ENCODE measurements at regions not wholly inside any gene's neighbourhood (a gene's known extent, or its start where the extent isn't known, plus 50 kb on each side); places are given as distances from the start of the nearest gene placed in this dataset.

DNA sequence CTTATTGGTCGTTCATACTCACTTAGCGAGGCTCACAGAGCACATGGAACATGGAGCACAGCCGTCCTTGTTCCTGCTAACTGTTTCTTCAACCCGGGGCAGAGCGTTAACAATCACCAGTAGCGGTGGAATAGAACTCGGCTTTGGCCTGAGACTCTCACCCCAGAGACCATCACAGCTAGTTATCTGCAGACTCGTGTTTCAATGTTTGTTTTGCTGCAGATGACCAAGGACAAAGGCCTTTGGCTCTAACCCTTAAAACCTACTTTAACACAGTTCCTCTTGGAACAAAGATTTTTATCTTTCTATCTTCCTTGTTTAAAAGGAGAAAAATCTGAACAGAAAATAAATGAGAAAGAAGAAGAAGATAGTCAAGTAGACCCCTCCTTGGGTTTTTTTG lies 320.2 kb upstream of the UBE2E3 start:
- H4K20me1 ChIP-seq (ENCODE audit: insufficient read depth), result no peaks in the 10 kb centered on the region
- POLR2A ChIA-PET, result no interaction called here
- no peaks in the 10 kb centered on the region for H3K27me3 ChIP-seq (ENCODE audit: insufficient read depth, low read length)
- intact Hi-C loops (cut with micrococcal nuclease), result no loop called here
- H3K9me3 ChIP-seq (ENCODE audit: control insufficient read depth in 1 of 2, insufficient read depth in 1 of 2, low read depth in 1 of 2, low read length in 2 of 2), result no peaks in the 10 kb centered on the region
- H3K36me3 ChIP-seq (ENCODE audit: control insufficient read depth in 1 of 2, insufficient read depth in 2 of 2, low read length in 2 of 2), result no peaks in the 10 kb centered on the region
- H3K4me3 ChIP-seq (replicated peaks in 1 of 2; ENCODE audit: low read depth in 1 of 2, low read length in 2 of 2), result no peak overlapping the region
- H2AFZ ChIP-seq (ENCODE audit: low read depth, low read length, poor library complexity, severe bottlenecking), result no peak overlapping the region
- no peak overlapping the region for H3K4me2 ChIP-seq (ENCODE audit: low read length)
- TF ChIP-seq, protein P1, sequence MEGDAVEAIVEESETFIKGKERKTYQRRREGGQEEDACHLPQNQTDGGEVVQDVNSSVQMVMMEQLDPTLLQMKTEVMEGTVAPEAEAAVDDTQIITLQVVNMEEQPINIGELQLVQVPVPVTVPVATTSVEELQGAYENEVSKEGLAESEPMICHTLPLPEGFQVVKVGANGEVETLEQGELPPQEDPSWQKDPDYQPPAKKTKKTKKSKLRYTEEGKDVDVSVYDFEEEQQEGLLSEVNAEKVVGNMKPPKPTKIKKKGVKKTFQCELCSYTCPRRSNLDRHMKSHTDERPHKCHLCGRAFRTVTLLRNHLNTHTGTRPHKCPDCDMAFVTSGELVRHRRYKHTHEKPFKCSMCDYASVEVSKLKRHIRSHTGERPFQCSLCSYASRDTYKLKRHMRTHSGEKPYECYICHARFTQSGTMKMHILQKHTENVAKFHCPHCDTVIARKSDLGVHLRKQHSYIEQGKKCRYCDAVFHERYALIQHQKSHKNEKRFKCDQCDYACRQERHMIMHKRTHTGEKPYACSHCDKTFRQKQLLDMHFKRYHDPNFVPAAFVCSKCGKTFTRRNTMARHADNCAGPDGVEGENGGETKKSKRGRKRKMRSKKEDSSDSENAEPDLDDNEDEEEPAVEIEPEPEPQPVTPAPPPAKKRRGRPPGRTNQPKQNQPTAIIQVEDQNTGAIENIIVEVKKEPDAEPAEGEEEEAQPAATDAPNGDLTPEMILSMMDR (IDR thresholded peaks at IDR 0.05 in 2 of 3, conservative IDR thresholded peaks at IDR 0.05 in 1 of 3; ENCODE audit: borderline replicate concordance in 1 of 3, insufficient read depth in 1 of 3, low read depth in 2 of 3, low read length in 2 of 3), result no peak
- TF ChIP-seq FOSL1 (IDR thresholded peaks at IDR 0.05; ENCODE audit: low read depth) (no peak), JUND (IDR thresholded peaks at IDR 0.05) (no peak), RAD21 (IDR thresholded peaks at IDR 0.05; ENCODE audit: low read depth) (no peak)
- TF ChIP-seq, protein P2, sequence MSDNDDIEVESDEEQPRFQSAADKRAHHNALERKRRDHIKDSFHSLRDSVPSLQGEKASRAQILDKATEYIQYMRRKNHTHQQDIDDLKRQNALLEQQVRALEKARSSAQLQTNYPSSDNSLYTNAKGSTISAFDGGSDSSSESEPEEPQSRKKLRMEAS (IDR thresholded peaks at IDR 0.05), result no peak
- no peaks in the 10 kb centered on the region for H3K9me2 ChIP-seq (ENCODE audit: insufficient read depth)
- no peaks in the 10 kb centered on the region for H3K79me2 ChIP-seq (ENCODE audit: insufficient read depth, low read length)
- no TSS peak for BruUV-seq (replicated peaks)
- RAD21 ChIA-PET (ENCODE audit: low non-redundant PET in 1 of 2, low total read pairs in 2 of 2, uncharacterized antibody in 2 of 2, unreplicated experiment in 2 of 2), result no interaction called here
- no peak overlapping the region for H3K9ac ChIP-seq (ENCODE audit: low read length)
- no peak for ATAC-seq
- H3K27ac ChIP-seq (ENCODE audit: low read depth, low read length), result no peak overlapping the region
- CTCF ChIA-PET, result no interaction called here
- H3K4me1 ChIP-seq (ENCODE audit: control insufficient read depth in 1 of 2, insufficient read depth in 2 of 2, low read length in 2 of 2), result peaks cover 14 to 32% of the 10 kb centered on the region in 2 experiments
- DNase-seq (ENCODE audit: low read depth, low spot score), result no peak

DNA sequence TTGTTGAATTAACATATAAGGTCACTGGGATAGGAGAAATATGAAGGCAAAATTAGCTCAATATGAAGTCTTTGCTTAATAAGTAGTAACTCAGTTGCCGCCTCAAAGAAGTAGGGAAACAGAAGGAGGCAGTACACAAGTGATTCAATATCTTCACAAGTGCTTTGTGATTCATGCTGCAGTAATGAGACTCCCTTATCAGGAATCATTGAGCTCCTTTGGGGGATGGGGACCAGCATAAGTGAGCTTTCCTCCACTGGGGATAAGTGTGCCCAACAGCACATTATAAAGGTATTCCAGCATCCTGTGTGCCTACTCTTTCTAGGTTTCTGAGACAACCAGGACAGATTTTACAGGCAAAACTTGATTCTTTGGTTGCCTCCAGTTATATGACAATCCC lies 323.4 kb upstream of the UBE2E3 start:
- peak; percentile 48 for DNase-seq (ENCODE audit: low read depth, low spot score)
- intact Hi-C loops (cut with micrococcal nuclease), result no loop called here
- H3K4me3 ChIP-seq (replicated peaks in 1 of 2; ENCODE audit: low read depth in 1 of 2, low read length in 2 of 2), result peak overlapping the region in 1 of 2 experiments; percentile 13; a peak in 2 of 4 replicates
- ChIA-PET POLR2A (interaction anchor here (0.8 kb wide), 1 partner anchor 10 kb away, joined by 3 read pairs; no protein-coding TSS in a partner anchor), CTCF (no interaction called here), RAD21 (ENCODE audit: low non-redundant PET in 1 of 2, low total read pairs in 2 of 2, uncharacterized antibody in 2 of 2, unreplicated experiment in 2 of 2) (interaction anchor here in 1 of 2 experiments (1.5 kb wide), 1 partner anchor 84 kb away, joined by 3 read pairs; no protein-coding TSS in a partner anchor)
- H3K79me2 ChIP-seq (ENCODE audit: insufficient read depth, low read length), result no peaks in the 10 kb centered on the region
- H3K27me3 ChIP-seq (ENCODE audit: insufficient read depth, low read length), result no peaks in the 10 kb centered on the region
- H3K9me2 ChIP-seq (ENCODE audit: insufficient read depth), result no peaks in the 10 kb centered on the region
- H3K27ac ChIP-seq (ENCODE audit: low read depth, low read length), result no peak overlapping the region
- H2AFZ ChIP-seq (ENCODE audit: low read depth, low read length, poor library complexity, severe bottlenecking), result peak overlapping the region; percentile 74
- H3K4me1 ChIP-seq (ENCODE audit: control insufficient read depth in 1 of 2, insufficient read depth in 2 of 2, low read length in 2 of 2), result peaks cover 14 to 35% of the 10 kb centered on the region in 2 experiments
- H3K36me3 ChIP-seq (ENCODE audit: control insufficient read depth in 1 of 2, insufficient read depth in 2 of 2, low read length in 2 of 2), result no peaks in the 10 kb centered on the region
- H3K9ac ChIP-seq (ENCODE audit: low read length), result no peak overlapping the region
- H4K20me1 ChIP-seq (ENCODE audit: insufficient read depth), result no peaks in the 10 kb centered on the region
- peak overlapping the region; percentile 70 for H3K4me2 ChIP-seq (ENCODE audit: low read length)
- BruUV-seq (replicated peaks), result no TSS peak
- H3K9me3 ChIP-seq (ENCODE audit: control insufficient read depth in 1 of 2, insufficient read depth in 1 of 2, low read depth in 1 of 2, low read length in 2 of 2), result no peaks in the 10 kb centered on the region
- ATAC-seq, result peak; percentile 82
- TF ChIP-seq ELF1 (IDR thresholded peaks at IDR 0.05; ENCODE audit: borderline replicate concordance, low read depth), result no peak
- 0 out of 2 replicates have a peak, but pooled peaks have one; percentile 27 for TF ChIP-seq SRF (IDR thresholded peaks at IDR 0.05; ENCODE audit: low read depth)
- TF ChIP-seq EZH2phosphoT487 (IDR thresholded peaks at IDR 0.05; ENCODE audit: borderline replicate concordance), result no peak
- no peak for TF ChIP-seq SIN3A (IDR thresholded peaks at IDR 0.05; ENCODE audit: low read depth)
- no peak for TF ChIP-seq EGR1 (IDR thresholded peaks at IDR 0.05; ENCODE audit: low read depth)
- no peak for TF ChIP-seq POLR2A (IDR thresholded peaks at IDR 0.05; ENCODE audit: borderline replicate concordance, extremely low read depth, insufficient read depth, insufficient read length)
- TF ChIP-seq, protein P3, sequence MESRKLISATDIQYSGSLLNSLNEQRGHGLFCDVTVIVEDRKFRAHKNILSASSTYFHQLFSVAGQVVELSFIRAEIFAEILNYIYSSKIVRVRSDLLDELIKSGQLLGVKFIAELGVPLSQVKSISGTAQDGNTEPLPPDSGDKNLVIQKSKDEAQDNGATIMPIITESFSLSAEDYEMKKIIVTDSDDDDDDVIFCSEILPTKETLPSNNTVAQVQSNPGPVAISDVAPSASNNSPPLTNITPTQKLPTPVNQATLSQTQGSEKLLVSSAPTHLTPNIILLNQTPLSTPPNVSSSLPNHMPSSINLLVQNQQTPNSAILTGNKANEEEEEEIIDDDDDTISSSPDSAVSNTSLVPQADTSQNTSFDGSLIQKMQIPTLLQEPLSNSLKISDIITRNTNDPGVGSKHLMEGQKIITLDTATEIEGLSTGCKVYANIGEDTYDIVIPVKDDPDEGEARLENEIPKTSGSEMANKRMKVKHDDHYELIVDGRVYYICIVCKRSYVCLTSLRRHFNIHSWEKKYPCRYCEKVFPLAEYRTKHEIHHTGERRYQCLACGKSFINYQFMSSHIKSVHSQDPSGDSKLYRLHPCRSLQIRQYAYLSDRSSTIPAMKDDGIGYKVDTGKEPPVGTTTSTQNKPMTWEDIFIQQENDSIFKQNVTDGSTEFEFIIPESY (IDR thresholded peaks at IDR 0.05; ENCODE audit: extremely low read depth, insufficient replicate concordance, low read length), result no peak
- no peak for TF ChIP-seq EZH2 (IDR thresholded peaks at IDR 0.05)
- no peak; the same call in 1 of the 2 replicates for TF ChIP-seq CEBPB (IDR thresholded peaks at IDR 0.05; ENCODE audit: low read depth)
- TF ChIP-seq TCF7L2 (IDR thresholded peaks at IDR 0.05; ENCODE audit: borderline replicate concordance, extremely low read depth, insufficient read depth, insufficient read length), result no peak
- peak; percentile 28; the same call in 1 of the 2 replicates for TF ChIP-seq SP1 (IDR thresholded peaks at IDR 0.05; ENCODE audit: low read depth)
- TF ChIP-seq FOSL1 (IDR thresholded peaks at IDR 0.05; ENCODE audit: low read depth), result peak; percentile 69
